SKM-1 (cell line): ENCODE measurements at regions not wholly inside any gene's neighbourhood (a gene's known extent, or its start where the extent isn't known, plus 50 kb on each side); places are given as distances from the start of the nearest gene placed in this dataset.
"Not testable (repeated sequence)": the region's sequence is repeated elsewhere in the genome, so short reads cannot be mapped to it uniquely, and the experiment has no call there.

ENCODE experiments used
- DNase-seq: peaks from one replicate; lab custom pipeline; 2025; ENCODE audit not compliant: unreplicated experiment; lab: John Stamatoyannopoulos, UW

DNA sequence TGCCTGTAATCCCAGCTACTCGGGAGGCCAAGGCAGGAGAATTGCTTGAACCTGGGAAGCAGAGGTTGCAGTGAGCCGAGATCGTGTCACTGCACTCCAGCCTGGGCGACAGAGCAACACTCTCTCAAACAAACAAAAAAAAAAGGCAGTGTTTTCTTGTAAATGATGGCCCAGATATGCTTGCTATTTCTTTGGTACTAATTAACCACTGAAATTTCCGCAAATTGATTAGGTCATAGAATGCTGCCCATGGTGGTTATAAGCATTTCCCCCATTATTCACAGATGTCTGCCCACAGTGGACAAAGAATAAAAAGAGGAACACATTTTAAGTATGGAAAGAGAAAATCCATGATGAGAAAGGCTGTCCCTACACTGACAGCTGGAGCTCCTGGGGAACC is 49.9 kb upstream of the DAAM1 start:
- DNase-seq, result not testable (repeated sequence)
